ENCODE measurements at regions not wholly inside any gene's neighbourhood (a gene's known extent, or its start where the extent isn't known, plus 50 kb on each side); places are given as distances from the start of the nearest gene placed in this dataset.

DNA sequence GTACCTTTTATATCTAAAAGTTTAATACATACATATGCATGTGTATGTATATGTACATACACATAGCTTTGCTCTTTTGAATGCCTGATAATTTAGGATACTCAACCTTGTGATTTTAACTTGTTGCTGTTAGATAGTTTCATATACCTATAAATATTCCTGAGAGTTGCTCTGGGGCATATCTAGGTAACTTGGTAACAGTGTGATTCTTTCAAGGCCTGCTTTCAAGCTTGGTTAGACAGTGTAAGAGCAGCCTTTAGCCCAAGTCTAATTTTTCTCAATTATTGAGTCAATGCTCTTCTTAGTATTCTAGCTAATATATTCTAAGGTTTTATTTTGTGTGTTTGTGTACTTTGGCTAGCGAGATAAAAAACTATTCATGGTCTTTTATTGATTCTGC, 762.1 kb upstream of the MIR17HG start:
- TF ChIP-seq, protein P1, sequence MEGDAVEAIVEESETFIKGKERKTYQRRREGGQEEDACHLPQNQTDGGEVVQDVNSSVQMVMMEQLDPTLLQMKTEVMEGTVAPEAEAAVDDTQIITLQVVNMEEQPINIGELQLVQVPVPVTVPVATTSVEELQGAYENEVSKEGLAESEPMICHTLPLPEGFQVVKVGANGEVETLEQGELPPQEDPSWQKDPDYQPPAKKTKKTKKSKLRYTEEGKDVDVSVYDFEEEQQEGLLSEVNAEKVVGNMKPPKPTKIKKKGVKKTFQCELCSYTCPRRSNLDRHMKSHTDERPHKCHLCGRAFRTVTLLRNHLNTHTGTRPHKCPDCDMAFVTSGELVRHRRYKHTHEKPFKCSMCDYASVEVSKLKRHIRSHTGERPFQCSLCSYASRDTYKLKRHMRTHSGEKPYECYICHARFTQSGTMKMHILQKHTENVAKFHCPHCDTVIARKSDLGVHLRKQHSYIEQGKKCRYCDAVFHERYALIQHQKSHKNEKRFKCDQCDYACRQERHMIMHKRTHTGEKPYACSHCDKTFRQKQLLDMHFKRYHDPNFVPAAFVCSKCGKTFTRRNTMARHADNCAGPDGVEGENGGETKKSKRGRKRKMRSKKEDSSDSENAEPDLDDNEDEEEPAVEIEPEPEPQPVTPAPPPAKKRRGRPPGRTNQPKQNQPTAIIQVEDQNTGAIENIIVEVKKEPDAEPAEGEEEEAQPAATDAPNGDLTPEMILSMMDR (IDR thresholded peaks at IDR 0.05; ENCODE audit: low read depth, low read length, poor library complexity, severe bottlenecking) = no peak
- TF ChIP-seq EZH2phosphoT487 (IDR thresholded peaks at IDR 0.05; ENCODE audit: borderline replicate concordance, low read length) = no peak
